Activated CD4-positive, alpha-beta T cell treated with anti-CD3 and anti-CD28 coated beads, Interleukin-2, amount 50 U/mL, for 4 hours (primary cell): ENCODE measurements at regions not wholly inside any gene's neighbourhood (a gene's known extent, or its start where the extent isn't known, plus 50 kb on each side); places are given as distances from the start of the nearest gene placed in this dataset.

Source experiments
- DNase-seq, 2 experiments: peaks; one replicate each; pipeline ENCODE4 v3.0.0-alpha.2; 2020

- no peak for DNase-seq
These were observed 52.5 kb upstream of the PLEKHG7 start for GRCh38 chr12:92650228-92650822.

GRCh38 chr12:92649511-92650227, 53.1 kb upstream of the PLEKHG7 start:
- peak; percentile 48 to 51 for DNase-seq

DNA sequence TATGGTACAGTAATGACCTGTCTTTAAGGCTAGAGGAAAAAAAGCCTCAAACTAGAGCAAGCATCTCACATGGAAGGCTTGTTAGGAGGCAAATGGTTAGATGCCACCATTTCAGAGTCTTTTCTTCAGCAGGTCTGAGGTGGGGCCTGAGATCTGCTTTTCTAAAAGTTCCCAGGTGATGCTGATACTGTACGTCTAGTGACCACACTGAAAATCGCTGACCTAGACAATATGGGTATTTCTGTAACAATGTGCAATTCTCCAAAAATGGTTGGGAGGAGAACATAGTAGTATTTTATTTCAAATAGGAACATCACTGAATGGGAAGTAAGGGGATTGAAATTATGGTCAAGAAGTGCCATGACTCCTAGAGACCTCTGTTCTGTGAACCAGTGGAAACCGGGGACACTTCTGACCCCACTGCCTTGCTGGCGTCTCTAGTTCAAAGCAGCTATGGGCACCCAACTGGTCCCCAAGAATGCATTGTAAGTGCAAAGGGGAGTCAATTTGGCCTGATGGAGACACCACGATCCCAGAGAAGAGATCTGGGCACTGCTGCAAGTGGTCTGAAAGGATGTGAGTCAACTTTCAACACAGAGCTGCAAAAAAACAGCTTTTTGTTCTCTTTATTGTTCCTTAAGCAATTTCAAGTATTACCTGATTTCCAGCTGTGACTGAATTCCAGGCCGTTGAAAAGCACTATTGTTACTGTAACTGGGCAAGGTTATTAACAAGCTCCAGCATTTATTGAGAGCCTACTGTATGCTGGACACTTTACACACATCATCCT, 54.4 kb upstream of the PLEKHG7 start:
- DNase-seq: no peak

DNA sequence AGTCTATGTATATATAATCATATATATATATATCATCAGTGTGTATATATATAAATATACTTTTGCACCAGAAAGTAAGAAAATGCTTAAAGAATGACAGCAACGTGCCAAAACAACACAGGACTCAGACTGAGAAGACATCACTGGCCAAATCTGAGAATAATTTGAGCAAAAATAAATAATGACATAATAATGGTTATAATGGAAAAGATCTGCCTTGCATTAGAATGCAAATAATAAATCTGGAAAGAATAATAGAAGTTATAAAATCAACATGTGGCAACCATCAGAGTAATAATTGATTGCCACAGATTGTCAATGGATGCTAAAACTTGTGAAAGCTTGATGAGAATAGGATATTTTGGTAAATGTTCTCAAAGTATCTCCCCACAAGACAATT, 61.5 kb upstream of the PLEKHG7 start:
- DNase-seq: no peak

GRCh38 chr12:92640691-92641090, 62.1 kb upstream of the PLEKHG7 start:
- DNase-seq: no peak

DNA sequence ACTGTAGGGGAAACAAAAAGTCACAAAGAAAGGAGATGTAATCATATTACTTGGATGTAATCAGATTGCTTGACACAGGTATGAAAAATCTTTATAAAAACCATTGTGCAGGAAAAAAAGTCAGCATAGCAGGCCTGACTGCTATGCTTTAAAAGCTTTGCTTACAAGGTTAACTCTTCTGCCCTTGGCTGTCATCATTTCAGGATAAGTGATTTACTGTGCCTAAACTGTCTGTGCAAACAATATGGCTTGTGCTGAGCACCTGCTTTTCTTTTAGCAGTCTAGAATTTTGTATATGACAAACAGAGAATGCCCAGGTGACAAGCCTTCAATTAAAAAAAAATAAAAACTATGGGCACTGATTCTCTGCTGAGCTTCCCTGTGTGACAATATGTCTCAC, 63.8 kb upstream of the PLEKHG7 start:
- no peak for DNase-seq

DNA sequence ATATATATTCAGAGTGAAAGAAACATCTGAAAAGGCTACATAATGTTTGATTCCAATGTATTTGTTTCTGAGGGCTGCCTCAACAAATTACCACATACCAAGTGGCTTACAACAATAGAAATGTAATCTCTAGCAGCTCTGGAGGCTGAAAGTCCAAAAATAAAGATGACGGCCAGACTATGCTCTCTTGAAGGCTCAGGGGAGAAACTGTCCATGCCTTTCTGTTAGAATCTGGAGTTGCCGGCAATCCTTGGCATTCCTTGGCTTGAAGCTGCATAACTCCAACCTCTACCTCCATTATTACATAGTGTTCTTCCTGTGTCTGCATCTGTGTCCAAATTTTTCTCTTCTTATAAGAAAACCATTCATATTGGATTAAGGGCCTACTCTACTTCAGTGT, 68.1 kb upstream of the PLEKHG7 start:
- DNase-seq: no peak

DNA sequence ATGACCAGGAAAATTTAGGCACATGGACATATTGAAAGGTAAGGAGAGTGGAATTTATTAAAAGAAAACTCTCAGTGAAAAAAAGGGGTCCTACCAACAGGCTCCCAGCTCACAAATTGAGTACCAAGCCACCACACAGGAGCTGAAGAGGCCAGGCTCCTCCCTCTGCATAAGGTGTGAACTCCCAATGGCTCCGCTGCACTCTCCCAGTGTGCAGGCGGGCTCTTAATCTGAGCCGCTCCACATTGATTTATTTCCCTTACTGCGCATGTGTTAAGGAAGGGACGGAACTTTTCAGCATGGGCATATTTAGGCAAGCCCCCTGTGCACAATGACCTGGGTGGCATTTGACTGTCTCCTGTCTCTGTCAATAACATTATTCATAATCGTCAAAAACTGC, 68.6 kb upstream of the PLEKHG7 start:
- DNase-seq: no peak

- no peak for DNase-seq
These were observed 71.8 kb upstream of the PLEKHG7 start for GRCh38 chr12:92630968-92631367.

DNA sequence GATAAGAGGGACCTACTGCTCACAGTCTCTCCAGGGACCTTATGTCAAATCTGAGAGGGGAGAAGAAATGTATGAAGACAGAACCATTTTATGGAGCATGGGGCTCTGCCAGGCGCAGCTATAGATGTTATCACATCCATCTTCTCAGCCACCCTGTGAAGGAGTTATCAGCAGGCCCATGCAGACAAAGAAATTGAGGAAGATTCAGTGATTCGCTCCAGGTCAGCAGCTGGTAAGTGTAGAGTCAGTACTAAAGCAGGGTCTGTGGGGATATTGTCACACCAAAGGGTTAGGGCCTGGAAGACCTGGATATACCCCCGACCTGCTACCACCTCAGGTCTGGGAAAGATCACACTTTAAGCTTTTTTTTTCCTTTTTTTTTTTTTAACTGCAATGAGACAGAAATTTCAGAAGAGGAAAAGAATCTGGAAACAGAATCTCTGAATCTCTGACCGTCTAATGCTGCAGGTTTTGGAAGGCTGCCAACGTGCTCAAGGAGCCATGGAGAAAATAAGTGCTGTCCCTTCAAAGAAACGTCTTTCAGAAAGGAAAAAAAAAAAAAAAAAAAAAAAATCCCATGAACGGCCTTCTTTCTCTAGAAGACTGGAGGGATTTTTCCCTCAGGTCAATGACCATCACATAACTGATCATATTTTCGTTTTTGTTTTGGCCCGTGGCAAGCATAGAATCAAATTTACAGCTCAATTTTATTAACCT, 73.3 kb upstream of the PLEKHG7 start:
- DNase-seq: no peak

- DNase-seq: no peak
These were observed 74.3 kb upstream of the PLEKHG7 start for GRCh38 chr12:92628476-92628875.

- DNase-seq: no peak
These were observed 75.3 kb upstream of the PLEKHG7 start for GRCh38 chr12:92627511-92627910.

DNA sequence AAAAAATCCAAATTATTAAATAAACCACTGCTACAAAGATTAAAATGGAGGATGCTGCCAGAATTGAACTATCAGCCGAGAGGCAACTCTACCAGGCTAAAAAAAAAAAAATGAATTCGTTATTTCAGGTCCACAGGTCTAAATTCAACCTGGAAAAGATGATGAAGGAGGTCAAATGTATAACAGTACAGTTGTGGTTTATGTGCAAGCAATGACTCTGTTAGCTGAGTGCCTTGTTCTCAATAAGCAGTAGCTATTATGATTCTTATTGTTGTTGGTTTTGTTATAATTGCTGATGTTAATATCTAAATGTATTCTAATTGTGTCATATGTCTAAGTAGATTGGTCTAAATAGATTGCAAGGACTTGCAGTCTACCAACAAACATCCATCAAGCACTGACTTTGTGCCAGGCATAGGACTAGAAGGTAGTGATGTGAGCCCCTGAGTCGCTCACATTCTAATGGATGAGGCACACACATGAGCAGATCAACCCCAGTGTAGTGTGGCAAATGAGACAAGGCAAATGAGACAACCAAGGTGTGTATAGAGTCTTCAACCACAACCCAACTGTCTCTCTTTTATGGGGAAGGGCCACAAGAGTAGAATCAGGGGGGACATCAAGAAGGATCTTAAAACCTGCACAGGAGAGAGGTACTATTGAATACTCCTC, 77.0 kb upstream of the PLEKHG7 start:
- no peak for DNase-seq

DNA sequence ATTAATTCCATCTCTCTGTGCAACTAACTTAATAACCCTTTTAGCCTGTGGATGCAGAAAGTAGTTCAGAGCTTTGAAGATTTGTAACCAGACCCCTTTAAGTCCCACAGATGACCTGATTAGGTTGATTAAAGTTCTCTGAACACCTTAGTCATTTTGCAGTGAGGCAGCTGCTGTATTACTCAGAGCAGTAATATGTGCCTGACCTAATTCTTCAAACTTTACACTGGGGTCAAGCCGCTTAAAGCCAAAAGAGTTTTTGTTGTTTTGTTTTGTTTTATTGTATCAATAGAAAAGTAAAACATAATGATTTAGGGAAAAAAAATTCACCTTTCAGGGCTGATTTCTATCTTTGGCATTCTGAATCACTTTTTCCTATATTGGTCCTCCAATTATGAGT, 78.6 kb upstream of the PLEKHG7 start:
- DNase-seq: no peak

GRCh38 chr12:92623386-92623785, 79.4 kb upstream of the PLEKHG7 start:
- no peak for DNase-seq

- no peak for DNase-seq
These were observed 81.0 kb upstream of the PLEKHG7 start for GRCh38 chr12:92621833-92622232.

DNA sequence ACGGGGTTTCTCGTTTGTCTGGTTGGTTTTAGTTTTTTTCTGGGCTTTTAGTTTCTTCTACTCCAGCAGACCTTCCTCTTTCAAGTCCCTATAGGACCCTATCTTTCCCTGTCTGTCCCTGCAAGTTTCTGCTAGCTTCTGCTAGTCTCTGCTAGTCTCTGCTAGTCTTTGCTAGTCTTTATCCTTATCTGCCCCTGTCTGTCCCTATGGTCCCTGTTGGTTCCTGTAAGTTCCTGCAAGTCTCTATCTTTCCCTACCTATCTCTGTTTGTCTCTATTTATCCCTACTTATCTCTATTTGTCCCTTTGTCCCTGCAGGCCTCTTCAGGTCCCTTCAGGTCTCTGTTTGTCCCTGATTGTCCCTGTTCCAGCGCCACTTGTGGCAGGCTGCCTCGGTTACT, 81.5 kb upstream of the PLEKHG7 start:
- no peak for DNase-seq

GRCh38 chr12:92619730-92620684, 82.8 kb upstream of the PLEKHG7 start:
- DNase-seq: no peak

DNA sequence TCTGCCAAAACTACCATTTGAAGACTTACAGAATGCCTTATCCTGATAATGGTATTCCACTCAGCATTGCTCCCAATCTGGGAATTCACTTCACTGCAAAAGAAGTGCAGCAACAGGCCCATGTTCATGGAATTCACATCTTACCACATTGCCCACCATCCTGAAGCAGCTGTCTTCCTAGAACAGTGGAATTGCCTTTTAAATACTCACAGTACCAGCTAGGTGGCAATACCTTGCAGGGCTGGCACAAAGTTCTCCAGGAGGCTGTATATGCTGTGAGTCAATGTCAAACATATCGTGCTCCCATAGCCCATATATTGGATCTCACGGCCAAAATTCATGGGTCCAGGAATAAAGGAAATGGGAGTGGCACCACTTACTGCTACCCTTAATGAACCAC, 83.8 kb upstream of the PLEKHG7 start:
- no peak for DNase-seq

DNA sequence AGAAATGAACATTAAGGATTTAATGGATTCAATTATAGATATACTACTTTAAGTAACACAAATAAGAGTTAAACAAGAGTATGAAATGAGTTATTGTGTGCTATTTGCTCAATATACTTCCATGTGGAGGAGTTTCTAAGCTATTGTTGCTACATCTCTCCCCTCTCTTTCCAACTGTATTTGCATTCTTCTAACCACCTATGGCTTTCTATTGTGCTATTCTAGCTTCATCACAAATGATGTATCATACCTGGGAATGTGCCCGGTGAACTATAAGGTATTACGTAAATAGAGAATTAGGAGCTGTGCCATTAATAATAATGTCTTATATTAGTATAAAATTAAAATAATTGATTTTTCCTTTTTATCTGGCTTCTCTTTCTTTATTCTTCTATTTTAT, 87.1 kb upstream of the PLEKHG7 start:
- DNase-seq: no peak

DNA sequence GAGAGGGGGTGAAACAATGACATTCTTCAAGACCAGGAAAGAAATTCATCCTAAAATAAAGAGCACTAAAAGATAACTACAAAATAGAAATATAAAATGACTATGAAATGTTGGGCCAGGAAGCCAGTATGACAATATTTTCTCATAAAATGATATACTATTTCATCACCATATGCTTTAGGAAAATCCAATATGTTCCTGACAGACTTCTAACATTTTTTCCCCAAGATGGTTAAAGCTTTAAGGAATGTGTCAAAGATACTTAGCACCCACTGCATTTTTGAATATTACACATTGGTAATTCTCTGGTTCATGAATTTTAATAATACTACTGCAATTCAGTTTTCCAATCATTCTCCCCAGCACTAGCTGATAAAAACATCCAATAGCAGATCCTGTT, 87.7 kb upstream of the PLEKHG7 start:
- DNase-seq: no peak

GRCh38 chr12:92614502-92614901, 88.3 kb upstream of the PLEKHG7 start:
- DNase-seq: no peak
